GM21737 (cell line): ENCODE measurements at regions not wholly inside any gene's neighbourhood (a gene's known extent, or its start where the extent isn't known, plus 50 kb on each side); places are given as distances from the start of the nearest gene placed in this dataset.
"Not testable (repeated sequence)": the region's sequence is repeated elsewhere in the genome, so short reads cannot be mapped to it uniquely, and the experiment has no call there.

Source experiments
- ATAC-seq: cut with Tn5 transposase; IDR thresholded peaks from one replicate; pipeline ENCODE4 v1.9.1; 2021; ENCODE audit warnings: mild to moderate bottlenecking, moderate library complexity; ENCODE audit not compliant: unreplicated experiment

GRCh38 chr9:30609713-30610112 is 1774.7 kb upstream of the ACO1 start:
- ATAC-seq = no peak

GRCh38 chr9:30616782-30617181 is 1767.7 kb upstream of the ACO1 start:
- ATAC-seq = not testable (repeated sequence)

- no peak for ATAC-seq
Observed at GRCh38 chr9:30622561-30622960, 1761.9 kb upstream of the ACO1 start.

GRCh38 chr9:30628915-30629567 is 1755.4 kb upstream of the ACO1 start:
- ATAC-seq = no peak

- ATAC-seq = no peak
Observed at GRCh38 chr9:30630459-30630858, 1754.0 kb upstream of the ACO1 start.

- ATAC-seq = not testable (repeated sequence)
Observed at GRCh38 chr9:30646639-30647038, 1737.8 kb upstream of the ACO1 start.

- ATAC-seq = no peak
Observed at GRCh38 chr9:30661925-30662324, 1722.5 kb upstream of the ACO1 start.

GRCh38 chr9:30670805-30671562 is 1713.5 kb upstream of the ACO1 start:
- ATAC-seq = no peak

- no peak for ATAC-seq
Observed at GRCh38 chr9:30673132-30673531, 1711.3 kb upstream of the ACO1 start.

- no peak for ATAC-seq
Observed at GRCh38 chr9:30676651-30677050, 1707.8 kb upstream of the ACO1 start.

- ATAC-seq = no peak
Observed at GRCh38 chr9:30677221-30677620, 1707.2 kb upstream of the ACO1 start.

- no peak for ATAC-seq
Observed at GRCh38 chr9:30688801-30689200, 1695.6 kb upstream of the ACO1 start.

- ATAC-seq = no peak
Observed at GRCh38 chr9:30697958-30698357, 1686.5 kb upstream of the ACO1 start.

GRCh38 chr9:30711591-30711990 is 1672.9 kb upstream of the ACO1 start:
- ATAC-seq = no peak

GRCh38 chr9:30713243-30713642 is 1671.2 kb upstream of the ACO1 start:
- ATAC-seq = no peak

- ATAC-seq = no peak
Observed at GRCh38 chr9:30714389-30714788, 1670.1 kb upstream of the ACO1 start.

- ATAC-seq = no peak
Observed at GRCh38 chr9:30718483-30718882, 1666.0 kb upstream of the ACO1 start.

- ATAC-seq = no peak
Observed at GRCh38 chr9:30722065-30722464, 1662.4 kb upstream of the ACO1 start.

- no peak for ATAC-seq
Observed at GRCh38 chr9:30723656-30724055, 1660.8 kb upstream of the ACO1 start.

- ATAC-seq = no peak
Observed at GRCh38 chr9:30732060-30732459, 1652.4 kb upstream of the ACO1 start.

- ATAC-seq = no peak
Observed at GRCh38 chr9:30744871-30745270, 1639.6 kb upstream of the ACO1 start.

GRCh38 chr9:30746589-30746988 is 1637.9 kb upstream of the ACO1 start:
- ATAC-seq = no peak

- no peak for ATAC-seq
Observed at GRCh38 chr9:30757723-30758122, 1626.7 kb upstream of the ACO1 start.
